ENCODE measurements at regions not wholly inside any gene's neighbourhood (a gene's known extent, or its start where the extent isn't known, plus 50 kb on each side); places are given as distances from the start of the nearest gene placed in this dataset.

GRCh38 chr9:3125602-3126405, 281.9 kb upstream of the PUM3 start:
- TF ChIP-seq EZH2phosphoT487 (IDR thresholded peaks at IDR 0.05; ENCODE audit: borderline replicate concordance) (no peak), CTCF (conservative IDR thresholded peaks at IDR 0.05; ENCODE audit: low read length) (no peak)
- Histone ChIP-seq H3K36me3 (ENCODE audit: insufficient read depth, low read length) (no peaks in the 10 kb centered on the region), H3K9ac (ENCODE audit: low read depth, low read length, poor library complexity, severe bottlenecking) (no peak overlapping the region), H3K4me1 (ENCODE audit: insufficient read depth, low read length, poor library complexity, severe bottlenecking) (no peaks in the 10 kb centered on the region), H4K20me1 (ENCODE audit: insufficient read depth, low read length, poor library complexity, severe bottlenecking) (no peaks in the 10 kb centered on the region), H3K4me3 (ENCODE audit: low read length, poor library complexity, severe bottlenecking) (no peak overlapping the region), H3F3A (ENCODE audit: low read depth) (no peaks in the 10 kb centered on the region), H2AFZ (ENCODE audit: low read length) (no peak overlapping the region), H3K9me2 (replicated peaks; ENCODE audit: low read depth, low read length) (no peaks in the 10 kb centered on the region), H3K27me3 (ENCODE audit: insufficient read depth, low read length, poor library complexity, severe bottlenecking) (no peaks in the 10 kb centered on the region), H3K79me2 (ENCODE audit: insufficient read depth, low read length) (no peaks in the 10 kb centered on the region), H3K9me3 (ENCODE audit: insufficient read depth, low read depth, low read length) (no peaks in the 10 kb centered on the region), H3K4me2 (ENCODE audit: low read depth, low read length, poor library complexity, severe bottlenecking) (no peak overlapping the region)

GRCh38 chr9:3124001-3124400, 280.1 kb upstream of the PUM3 start:
- TF ChIP-seq CTCF (conservative IDR thresholded peaks at IDR 0.05; ENCODE audit: low read length) (no peak), EZH2phosphoT487 (IDR thresholded peaks at IDR 0.05; ENCODE audit: borderline replicate concordance) (no peak)
- Histone ChIP-seq H4K20me1 (ENCODE audit: insufficient read depth, low read length, poor library complexity, severe bottlenecking) (no peaks in the 10 kb centered on the region), H3K9me2 (replicated peaks; ENCODE audit: low read depth, low read length) (no peaks in the 10 kb centered on the region), H3K36me3 (ENCODE audit: insufficient read depth, low read length) (no peaks in the 10 kb centered on the region), H3K4me2 (ENCODE audit: low read depth, low read length, poor library complexity, severe bottlenecking) (no peak overlapping the region), H3K4me1 (ENCODE audit: insufficient read depth, low read length, poor library complexity, severe bottlenecking) (no peaks in the 10 kb centered on the region), H3K9ac (ENCODE audit: low read depth, low read length, poor library complexity, severe bottlenecking) (no peak overlapping the region), H3F3A (ENCODE audit: low read depth) (no peaks in the 10 kb centered on the region), H2AFZ (ENCODE audit: low read length) (0 out of 2 replicates have a peak overlapping the region, but pooled peaks have one; percentile 36), H3K4me3 (ENCODE audit: low read length, poor library complexity, severe bottlenecking) (no peak overlapping the region), H3K79me2 (ENCODE audit: insufficient read depth, low read length) (no peaks in the 10 kb centered on the region), H3K27me3 (ENCODE audit: insufficient read depth, low read length, poor library complexity, severe bottlenecking) (no peaks in the 10 kb centered on the region), H3K9me3 (ENCODE audit: insufficient read depth, low read depth, low read length) (no peaks in the 10 kb centered on the region)

GRCh38 chr9:3118081-3118480, 274.2 kb upstream of the PUM3 start:
- H3F3A ChIP-seq (ENCODE audit: low read depth) = no peaks in the 10 kb centered on the region
- H3K9ac ChIP-seq (ENCODE audit: low read depth, low read length, poor library complexity, severe bottlenecking) = no peak overlapping the region
- no peak overlapping the region for H3K4me2 ChIP-seq (ENCODE audit: low read depth, low read length, poor library complexity, severe bottlenecking)
- H3K27me3 ChIP-seq (ENCODE audit: insufficient read depth, low read length, poor library complexity, severe bottlenecking) = no peaks in the 10 kb centered on the region
- H3K4me3 ChIP-seq (ENCODE audit: low read length, poor library complexity, severe bottlenecking) = no peak overlapping the region
- H3K9me2 ChIP-seq (replicated peaks; ENCODE audit: low read depth, low read length) = no peaks in the 10 kb centered on the region; the same call in 1 of the 2 replicates
- no peaks in the 10 kb centered on the region for H3K9me3 ChIP-seq (ENCODE audit: insufficient read depth, low read depth, low read length)
- H2AFZ ChIP-seq (ENCODE audit: low read length) = no peak overlapping the region
- no peaks in the 10 kb centered on the region for H3K4me1 ChIP-seq (ENCODE audit: insufficient read depth, low read length, poor library complexity, severe bottlenecking)
- TF ChIP-seq CTCF (conservative IDR thresholded peaks at IDR 0.05; ENCODE audit: low read length) (no peak), EZH2phosphoT487 (IDR thresholded peaks at IDR 0.05; ENCODE audit: borderline replicate concordance) (no peak)
- no peaks in the 10 kb centered on the region for H4K20me1 ChIP-seq (ENCODE audit: insufficient read depth, low read length, poor library complexity, severe bottlenecking)
- H3K36me3 ChIP-seq (ENCODE audit: insufficient read depth, low read length) = no peaks in the 10 kb centered on the region
- H3K79me2 ChIP-seq (ENCODE audit: insufficient read depth, low read length) = no peaks in the 10 kb centered on the region

Measured in Loucy (cell line).